ENCODE measurements at regions not wholly inside any gene's neighbourhood (a gene's known extent, or its start where the extent isn't known, plus 50 kb on each side); places are given as distances from the start of the nearest gene placed in this dataset.

GRCh38 chr14:44154446-44154845 lies 352.6 kb downstream of the FSCB start:
- Histone ChIP-seq H3K4me3 (replicated peaks in 1 of 3; ENCODE audit: insufficient read depth in 1 of 3, low read depth in 1 of 3, low read length in 3 of 3) (no peak overlapping the region), H3K79me2 (ENCODE audit: control insufficient read depth, insufficient read depth, low read length) (no peaks in the 10 kb centered on the region), H3K4me2 (ENCODE audit: insufficient read depth, low read length) (no peak overlapping the region), H3K36me3 (ENCODE audit: control insufficient read depth in 2 of 2, extremely low read depth in 1 of 2, insufficient read depth in 2 of 2, low read length in 2 of 2) (no peaks in the 10 kb centered on the region), H3K4me1 (ENCODE audit: control insufficient read depth, extremely low read depth, insufficient read depth, low read length) (no peaks in the 10 kb centered on the region), H3K27ac (ENCODE audit: insufficient read depth, low read depth, low read length) (no peak overlapping the region), H4K20me1 (replicated peaks; ENCODE audit: control insufficient read depth, extremely low read depth, insufficient read depth, low read length) (no peaks in the 10 kb centered on the region), H3K9me1 (replicated peaks; ENCODE audit: control insufficient read depth, extremely low read depth, insufficient read depth, low read length) (no peaks in the 10 kb centered on the region), H3K9me3 (replicated peaks; ENCODE audit: control insufficient read depth, insufficient read depth, low read length) (peaks cover 3% of the 10 kb centered on the region), H3K9ac (replicated peaks; ENCODE audit: extremely low read depth, insufficient read depth, low read length) (no peak overlapping the region), H2AFZ (ENCODE audit: low read depth, low read length) (no peak overlapping the region), H3K27me3 (ENCODE audit: control insufficient read depth in 2 of 2, insufficient read depth in 2 of 2, low read length in 2 of 2) (no peaks in the 10 kb centered on the region)
- intact Hi-C loops (cut with micrococcal nuclease) = no loop called here
- CTCF ChIA-PET = no interaction called here
- POLR2A ChIA-PET = no interaction called here
- no peak for FAIRE-seq
- BruUV-seq (replicated peaks) = no TSS peak
- no peak for TF ChIP-seq POLR2AphosphoS5 (IDR thresholded peaks at IDR 0.05; ENCODE audit: insufficient read depth, low read depth, low read length)
- TF ChIP-seq FOS (IDR thresholded peaks at IDR 0.05; ENCODE audit: borderline replicate concordance, insufficient read depth, low read length) = no peak
- TF ChIP-seq EZH2 (IDR thresholded peaks at IDR 0.05; ENCODE audit: borderline replicate concordance, low read depth, low read length, severe bottlenecking) = no peak
- TF ChIP-seq, protein P1, sequence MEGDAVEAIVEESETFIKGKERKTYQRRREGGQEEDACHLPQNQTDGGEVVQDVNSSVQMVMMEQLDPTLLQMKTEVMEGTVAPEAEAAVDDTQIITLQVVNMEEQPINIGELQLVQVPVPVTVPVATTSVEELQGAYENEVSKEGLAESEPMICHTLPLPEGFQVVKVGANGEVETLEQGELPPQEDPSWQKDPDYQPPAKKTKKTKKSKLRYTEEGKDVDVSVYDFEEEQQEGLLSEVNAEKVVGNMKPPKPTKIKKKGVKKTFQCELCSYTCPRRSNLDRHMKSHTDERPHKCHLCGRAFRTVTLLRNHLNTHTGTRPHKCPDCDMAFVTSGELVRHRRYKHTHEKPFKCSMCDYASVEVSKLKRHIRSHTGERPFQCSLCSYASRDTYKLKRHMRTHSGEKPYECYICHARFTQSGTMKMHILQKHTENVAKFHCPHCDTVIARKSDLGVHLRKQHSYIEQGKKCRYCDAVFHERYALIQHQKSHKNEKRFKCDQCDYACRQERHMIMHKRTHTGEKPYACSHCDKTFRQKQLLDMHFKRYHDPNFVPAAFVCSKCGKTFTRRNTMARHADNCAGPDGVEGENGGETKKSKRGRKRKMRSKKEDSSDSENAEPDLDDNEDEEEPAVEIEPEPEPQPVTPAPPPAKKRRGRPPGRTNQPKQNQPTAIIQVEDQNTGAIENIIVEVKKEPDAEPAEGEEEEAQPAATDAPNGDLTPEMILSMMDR (IDR thresholded peaks at IDR 0.05; ENCODE audit: extremely low read depth in 1 of 2, insufficient read depth in 1 of 2, low read depth in 1 of 2, low read length in 2 of 2) = no peak
- TF ChIP-seq POLR2A (IDR thresholded peaks at IDR 0.05; ENCODE audit: low read depth, low read length) = no peak
- TF ChIP-seq MYC (IDR thresholded peaks at IDR 0.05; ENCODE audit: low read depth, low read length) = no peak
- dilution Hi-C loops (cut with MboI; ENCODE audit: extremely low pct_ligation_motif_present, low sequenced_read_pairs) = no loop called here
- DNase-seq (ENCODE audit: low read depth, low spot score) = no peak

DNA sequence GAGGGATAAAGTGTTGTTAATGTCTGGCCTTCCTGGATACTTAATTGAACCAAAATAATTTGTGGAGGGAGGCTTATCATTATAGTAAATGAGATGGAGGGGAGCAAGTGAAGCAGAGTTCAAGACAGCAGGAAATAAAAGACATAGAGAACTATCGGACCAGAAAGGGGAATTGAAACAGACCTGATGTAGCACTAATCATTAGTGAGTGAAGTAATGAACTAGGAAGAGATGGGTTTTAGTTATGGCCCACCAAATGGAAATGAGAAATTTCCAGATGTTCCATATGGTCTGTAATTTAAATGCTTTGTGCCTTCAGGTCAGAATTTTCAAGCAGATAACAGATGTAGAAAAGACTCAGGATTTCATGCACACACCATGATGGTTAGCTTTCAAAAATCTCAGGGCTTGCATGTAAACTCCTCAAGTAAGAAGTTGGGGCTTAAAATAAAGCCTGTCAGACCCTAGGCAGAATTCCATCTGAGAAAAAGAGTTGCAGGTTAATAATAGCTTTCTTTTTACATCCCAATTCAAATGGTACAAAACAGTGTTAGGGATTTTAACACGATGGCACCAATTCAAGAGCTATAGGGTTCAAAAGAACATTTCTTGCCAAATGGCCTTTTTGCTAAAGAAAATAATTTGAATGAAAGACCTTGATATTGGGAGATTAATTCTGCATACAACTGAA lies 355.8 kb downstream of the FSCB start:
- no peak overlapping the region for H2AFZ ChIP-seq (ENCODE audit: low read depth, low read length)
- no peaks in the 10 kb centered on the region for H3K36me3 ChIP-seq (ENCODE audit: control insufficient read depth in 2 of 2, extremely low read depth in 1 of 2, insufficient read depth in 2 of 2, low read length in 2 of 2)
- dilution Hi-C loops (cut with MboI; ENCODE audit: extremely low pct_ligation_motif_present, low sequenced_read_pairs) = no loop called here
- no peak overlapping the region for H3K27ac ChIP-seq (ENCODE audit: insufficient read depth, low read depth, low read length)
- H3K4me2 ChIP-seq (ENCODE audit: insufficient read depth, low read length) = no peak overlapping the region
- H3K4me3 ChIP-seq (replicated peaks in 1 of 3; ENCODE audit: insufficient read depth in 1 of 3, low read depth in 1 of 3, low read length in 3 of 3) = no peak overlapping the region
- no peak overlapping the region for H3K9ac ChIP-seq (replicated peaks; ENCODE audit: extremely low read depth, insufficient read depth, low read length)
- no peaks in the 10 kb centered on the region for H3K9me1 ChIP-seq (replicated peaks; ENCODE audit: control insufficient read depth, extremely low read depth, insufficient read depth, low read length)
- DNase-seq (ENCODE audit: low read depth, low spot score) (no peak), FAIRE-seq (no peak)
- TF ChIP-seq GATA2 (IDR thresholded peaks at IDR 0.05; ENCODE audit: insufficient read depth, insufficient read length, low read depth, low read length) (no peak), MAX (IDR thresholded peaks at IDR 0.05; ENCODE audit: insufficient read depth, insufficient read length) (no peak), POLR2AphosphoS5 (IDR thresholded peaks at IDR 0.05; ENCODE audit: insufficient read depth, low read depth, low read length) (no peak), POLR2A (IDR thresholded peaks at IDR 0.05; ENCODE audit: low read depth, low read length) (no peak), FOS (IDR thresholded peaks at IDR 0.05; ENCODE audit: borderline replicate concordance, insufficient read depth, low read length) (no peak), EZH2 (IDR thresholded peaks at IDR 0.05; ENCODE audit: borderline replicate concordance, low read depth, low read length, severe bottlenecking) (no peak), JUN (IDR thresholded peaks at IDR 0.05; ENCODE audit: borderline replicate concordance, insufficient read depth, insufficient read length, low read depth) (no peak), MYC (IDR thresholded peaks at IDR 0.05; ENCODE audit: low read depth, low read length) (no peak)
- TF ChIP-seq, protein P1 (IDR thresholded peaks at IDR 0.05; ENCODE audit: extremely low read depth in 1 of 2, insufficient read depth in 1 of 2, low read depth in 1 of 2, low read length in 2 of 2) = no peak
- intact Hi-C loops (cut with micrococcal nuclease) = no loop called here
- H3K79me2 ChIP-seq (ENCODE audit: control insufficient read depth, insufficient read depth, low read length) = no peaks in the 10 kb centered on the region
- no peaks in the 10 kb centered on the region for H3K4me1 ChIP-seq (ENCODE audit: control insufficient read depth, extremely low read depth, insufficient read depth, low read length)
- POLR2A ChIA-PET = no interaction called here
- H3K9me3 ChIP-seq (replicated peaks; ENCODE audit: control insufficient read depth, insufficient read depth, low read length) = peaks cover 3% of the 10 kb centered on the region
- H4K20me1 ChIP-seq (replicated peaks; ENCODE audit: control insufficient read depth, extremely low read depth, insufficient read depth, low read length) = no peaks in the 10 kb centered on the region
- CTCF ChIA-PET = no interaction called here
- BruUV-seq (replicated peaks) = no TSS peak
- no peaks in the 10 kb centered on the region for H3K27me3 ChIP-seq (ENCODE audit: control insufficient read depth in 2 of 2, insufficient read depth in 2 of 2, low read length in 2 of 2)

Measured in endothelial cell of umbilical vein (primary cell).